K562 (cell line): ENCODE measurements at regions not wholly inside any gene's neighbourhood (a gene's known extent, or its start where the extent isn't known, plus 50 kb on each side); places are given as distances from the start of the nearest gene placed in this dataset.
A peak's percentile ranks its signal among the peaks of the same experiment; 100 is the strongest.

Source experiments
- ATAC-seq: fragments of 200-7000 bp; cut with Tn5 transposase; 3 replicates; pipeline ENCODE4 v1.9.1; 2020; ENCODE audit warnings: moderate library complexity
- BruUV-seq: library from RNA; stranded (reverse); fragments of 400-500 nt; replicated peaks from 2 replicates; lab custom pipeline; 2021; lab: Mats Ljungman, UMichigan
- CTCF ChIA-PET: fragments of 300-600 bp; formaldehyde crosslinking; extraction: SDS; loops from one replicate; lab custom pipeline; 2021; ENCODE audit warnings: low intra/inter-chr PET ratio; lab: Yijun Ruan, JAX
- POLR2A ChIA-PET: fragments of 300-600, 350-650 bp; sonication (Branson Sonifier 250); formaldehyde crosslinking; extraction: SDS; loops from one replicate; lab custom pipeline; 2021; ENCODE audit warnings: antibody characterized with exemption, inconsistent platforms; lab: Yijun Ruan, JAX
- DNase-seq, 4 experiments: peaks; one replicate each; pipeline versions ENCODE4 v3.0.0 to v3.0.0-alpha.2; 2011 to 2018; ENCODE audit warnings: low spot score in 3 of 4, mixed read lengths in 3 of 4; ENCODE audit errors: extremely low read depth in 1 of 4
- FAIRE-seq: peaks from 2 replicates; lab custom pipeline; 2011; peaks lifted over from hg19 to GRCh38; lab: Jason Lieb, UNC
- H2AFZ ChIP-seq: 2 replicates; pipeline ENCODE4 v1.6.0; 2011; ENCODE audit warnings: low read depth, low read length, control low read depth, inconsistent platforms
- H3K27ac ChIP-seq: fragments of 200-600 bp; 3 replicates; pipeline ENCODE4 v1.8.0; 2011; ENCODE audit warnings: low read depth, mild to moderate bottlenecking, control low read depth, inconsistent platforms, low read length, moderate library complexity, mixed read lengths; ENCODE audit errors: extremely low read depth
- H3K27me3 ChIP-seq, 2 experiments: fragments of 300-600 bp in 1 of 2; 2 replicates in 1 of 2; 3 replicates in 1 of 2; pipeline versions ENCODE4 v1.6.0 to v1.8.0; 2011; ENCODE audit warnings: inconsistent platforms in 2 of 2, low read length in 2 of 2, mild to moderate bottlenecking in 1 of 2, mixed read lengths in 1 of 2, moderate library complexity in 1 of 2; ENCODE audit not compliant: control insufficient read depth in 2 of 2, insufficient read depth in 2 of 2
- H3K36me3 ChIP-seq: fragments of 300-600 bp; 3 replicates; pipeline ENCODE4 v1.8.0; 2011; ENCODE audit warnings: mild to moderate bottlenecking, low read length, inconsistent platforms; ENCODE audit not compliant: control insufficient read depth, insufficient read depth
- H3K4me1 ChIP-seq, 2 experiments: fragments of 200-600 bp in 1 of 2; replicated peaks in 1 of 2; 2 replicates in 1 of 2; 3 replicates in 1 of 2; pipeline versions ENCODE4 v1.5.1 to v1.8.0; 2011; ENCODE audit warnings: inconsistent platforms in 2 of 2, low read length in 2 of 2, mild to moderate bottlenecking in 1 of 2, mixed read lengths in 1 of 2, moderate library complexity in 1 of 2; ENCODE audit not compliant: control insufficient read depth in 2 of 2, insufficient read depth in 2 of 2
- H3K4me2 ChIP-seq: 2 replicates; pipeline ENCODE4 v1.6.1; 2011; ENCODE audit warnings: low read length, control low read depth, inconsistent platforms, mixed read lengths; ENCODE audit not compliant: insufficient read depth
- H3K4me3 ChIP-seq: fragments of 200-600 bp; sonication (generic), shearing (Covaris generic); 2 replicates; pipeline ENCODE4 v1.5.1; 2016; ENCODE audit warnings: control low read depth, inconsistent platforms
- H3K79me2 ChIP-seq: fragments of 200-600 bp; 3 replicates; pipeline ENCODE4 v1.8.0; 2011; ENCODE audit warnings: low read length, inconsistent platforms; ENCODE audit not compliant: control insufficient read depth, insufficient read depth
- H3K9ac ChIP-seq, 2 experiments: 2 replicates each; pipeline versions ENCODE4 v1.6.0 to v1.6.1; 2011; ENCODE audit warnings: low read depth in 2 of 2, low read length in 2 of 2, control low read depth in 1 of 2, inconsistent platforms in 1 of 2, mild to moderate bottlenecking in 1 of 2, mixed read lengths in 1 of 2; ENCODE audit not compliant: insufficient read depth in 1 of 2
- H3K9me1 ChIP-seq: one replicate; pipeline ENCODE4 v1.6.0; 2011; ENCODE audit warnings: inconsistent platforms, mild to moderate bottlenecking, low read length, moderate library complexity; ENCODE audit not compliant: control insufficient read depth, insufficient read depth
- H3K9me3 ChIP-seq: replicated peaks from 2 replicates; pipeline ENCODE4 v1.5.1; 2011; ENCODE audit warnings: low read depth, low read length, inconsistent platforms; ENCODE audit not compliant: control insufficient read depth, insufficient read depth
- H4K20me1 ChIP-seq: replicated peaks from 2 replicates; pipeline ENCODE4 v1.6.1; 2011; ENCODE audit warnings: low read length, inconsistent platforms, mixed read lengths; ENCODE audit not compliant: control insufficient read depth, insufficient read depth
- BCLAF1 ChIP-seq, 2 experiments: fragments of 450-650 bp in 1 of 2; IDR thresholded peaks; 2 replicates each; pipeline ENCODE4 v1.6.1; 2011 to 2017; ENCODE audit warnings: low read depth in 2 of 2, antibody characterized with exemption in 1 of 2, borderline replicate concordance in 1 of 2, low read length in 1 of 2, mild to moderate bottlenecking in 1 of 2, mixed read lengths in 1 of 2; ENCODE audit not compliant: control insufficient read depth in 1 of 2
- CBX3 ChIP-seq, 2 experiments: IDR thresholded peaks; 1 replicate in 1 of 2; 2 replicates in 1 of 2; pipeline ENCODE4 v1.6.1; 2012; ENCODE audit warnings: inconsistent platforms in 2 of 2, low read length in 2 of 2, borderline replicate concordance in 1 of 2, control low read depth in 1 of 2
- CBX5 ChIP-seq: IDR thresholded peaks from 2 replicates; pipeline ENCODE4 v1.6.1; 2014; ENCODE audit warnings: low read depth, borderline replicate concordance
- CREB5 ChIP-seq: fragments of 250-450 bp; sonication (Bioruptor Pico); IDR thresholded peaks from 2 replicates; pipeline ENCODE4 v1.5.0; 2020; ENCODE audit warnings: mild to moderate bottlenecking
- FOSL1 ChIP-seq: fragments of 200-800 bp; sonication (Bioruptor generic); conservative IDR thresholded peaks from 2 replicates; pipeline ENCODE4 v1.6.1; 2016; ENCODE audit warnings: missing genetic modification characterization, missing compliant biosample characterization
- NFATC3 ChIP-seq: fragments of 450-650 bp; IDR thresholded peaks from 2 replicates; pipeline ENCODE4 v1.6.1; 2017; ENCODE audit warnings: mild to moderate bottlenecking
- NR0B1 ChIP-seq: fragments of 450-650 bp; IDR thresholded peaks from one replicate; pipeline ENCODE4 v1.6.1; 2018; ENCODE audit warnings: mild to moderate bottlenecking, moderate library complexity; ENCODE audit not compliant: partially characterized antibody
- RAD51 ChIP-seq: fragments of 450-650 bp; IDR thresholded peaks from 2 replicates; pipeline ENCODE4 v1.7.1; 2016; ENCODE audit warnings: low read depth, mild to moderate bottlenecking, borderline replicate concordance
- SMARCA5 ChIP-seq: fragments of 450-650 bp; IDR thresholded peaks from 2 replicates; pipeline ENCODE4 v1.6.1; 2016
- SOX6 ChIP-seq: fragments of 450-650 bp; IDR thresholded peaks from 2 replicates; pipeline ENCODE4 v1.6.1; 2014; ENCODE audit warnings: mild to moderate bottlenecking
- TFE3 ChIP-seq: fragments of 450-650 bp; formaldehyde crosslinking; IDR thresholded peaks from 2 replicates; pipeline ENCODE4 v1.4.0; 2020; ENCODE audit warnings: mild to moderate bottlenecking, mixed read lengths
- TRIM24 ChIP-seq, 2 experiments: fragments of 450-650 bp; IDR thresholded peaks; 2 replicates each; pipeline ENCODE4 v1.6.1; 2016
- TRIM28 ChIP-seq: fragments of 450-650 bp; IDR thresholded peaks from 2 replicates; pipeline ENCODE4 v1.6.1; 2017
- ZNF280A ChIP-seq: fragments of 450-650 bp; IDR thresholded peaks from 2 replicates; pipeline ENCODE4 v1.6.1; 2018; ENCODE audit warnings: mild to moderate bottlenecking, low read depth; ENCODE audit not compliant: partially characterized antibody
- ZNF324 ChIP-seq: fragments of 250-450 bp; sonication (Bioruptor Pico); IDR thresholded peaks from 2 replicates; pipeline ENCODE4 v1.4.0; 2020; ENCODE audit warnings: mild to moderate bottlenecking
- WGBS: fragments of 100-300 bp; shearing (Covaris generic); methylation state at CpG from one replicate; pipeline ENCODE4 v1.1.6; 2016; ENCODE audit warnings: low coverage, mixed read lengths; ENCODE audit not compliant: insufficient coverage; ENCODE audit errors: missing lambda C conversion rate; 5-methylcytosine and 5-hydroxymethylcytosine counted together
- in situ Hi-C: fragments of 300-500 bp; cut with MboI; formaldehyde crosslinking; loops from 4 replicates; pipeline ENCODE4 v1.15.0; 2018; ENCODE audit warnings: inconsistent platforms, mixed read lengths
- intact Hi-C: fragments of 100-400 bp; cut with micrococcal nuclease; formaldehyde crosslinking; loops from 2 replicates; pipeline ENCODE4 v1.14.2; 2022

- Histone ChIP-seq H3K9me1 (no peaks in the 10 kb centered on the region), H2AFZ (no peak overlapping the region), H3K27me3 (no peaks in the 10 kb centered on the region), H3K79me2 (no peaks in the 10 kb centered on the region), H3K36me3 (no peaks in the 10 kb centered on the region), H3K9me3 (peaks cover 12% of the 10 kb centered on the region), H3K9ac (no peak overlapping the region), H3K4me1 (no peaks in the 10 kb centered on the region), H3K27ac (no peak overlapping the region), H3K4me2 (no peak overlapping the region), H3K4me3 (no peak overlapping the region), H4K20me1 (no peaks in the 10 kb centered on the region)
- BruUV-seq = no TSS peak
- WGBS = 0% methylated on average over 1 of the region's 1 CpG
- intact Hi-C loops (no loop called here), in situ Hi-C loops (no loop called here)
- no peak for DNase-seq
- ChIA-PET CTCF (no interaction called here), POLR2A (interaction anchor here (0.6 kb wide), 1 partner anchor 303 kb away, joined by 4 read pairs; no protein-coding TSS in a partner anchor)
- ATAC-seq = no peak
- FAIRE-seq = no peak
- TF ChIP-seq NFATC3 (no peak), CREB5 (no peak), FOSL1 (tag) (no peak), BCLAF1 (IDR thresholded peaks at IDR 0.05; ENCODE audit: borderline replicate concordance in 1 of 2, control insufficient read depth in 1 of 2, low read depth in 2 of 2, low read length in 1 of 2) (no peak), SMARCA5 (no peak), TRIM28 (peak; percentile 73; the same call in 1 of the 2 replicates), TFE3 (CRISPR knock-in tag) (no peak), CBX5 (0 out of 2 replicates have a peak, but pooled peaks have one; percentile 56), ZNF280A (peak; percentile 79), NR0B1 (no peak), ZNF324 (CRISPR knock-in tag) (peak; percentile 99), RAD51 (no peak), TRIM24 (IDR thresholded peaks at IDR 0.05) (peak in 1 of 2 experiments; percentile 41; a peak in 1 of 4 replicates), CBX3 (IDR thresholded peaks at IDR 0.05; ENCODE audit: borderline replicate concordance in 1 of 2, low read length in 2 of 2) (peak in 1 of 2 experiments; percentile 85; a peak in 2 of 3 replicates), SOX6 (no peak)
These were observed 140.6 kb upstream of the CDK6 start for GRCh38 chr7:92976931-92977330.
